ENCODE measurements at regions not wholly inside any gene's neighbourhood (a gene's known extent, or its start where the extent isn't known, plus 50 kb on each side); places are given as distances from the start of the nearest gene placed in this dataset.

- in situ Hi-C loops (cut with MboI): no loop called here
These were observed 490.8 kb upstream of the GRM3 start for GRCh38 chr7:86152926-86153325.

GRCh38 chr7:86149024-86149665 is 494.6 kb upstream of the GRM3 start:
- no peak overlapping the region for H3K27ac ChIP-seq (ENCODE audit: extremely low read depth, low read depth, low read length)
- CTCF ChIA-PET (ENCODE audit: low intra/inter-chr PET ratio): no interaction called here
- no peaks in the 10 kb centered on the region for H3K9me1 ChIP-seq (ENCODE audit: control insufficient read depth, insufficient read depth, low read length)
- ATAC-seq: no peak
- no peak overlapping the region for H2AFZ ChIP-seq (ENCODE audit: low read depth, low read length)
- H3K9me3 ChIP-seq (replicated peaks; ENCODE audit: control insufficient read depth, insufficient read depth, low read depth, low read length): no peaks in the 10 kb centered on the region
- no peaks in the 10 kb centered on the region for H4K20me1 ChIP-seq (replicated peaks; ENCODE audit: control insufficient read depth, insufficient read depth, low read length)
- H3K27me3 ChIP-seq (ENCODE audit: control insufficient read depth in 2 of 2, insufficient read depth in 2 of 2, low read length in 2 of 2): no peaks in the 10 kb centered on the region
- TF ChIP-seq ZNF639 (CRISPR knock-in tag; conservative IDR thresholded peaks at IDR 0.05 in 1 of 2, IDR thresholded peaks at IDR 0.05 in 1 of 2): no peak
- no peak for TF ChIP-seq ZBTB17 (CRISPR knock-in tag; IDR thresholded peaks at IDR 0.05)
- no peak for TF ChIP-seq RBM22 (IDR thresholded peaks at IDR 0.05; ENCODE audit: low read depth, low read length, poor library complexity, severe bottlenecking)
- TF ChIP-seq SETDB1 (IDR thresholded peaks at IDR 0.05; ENCODE audit: low read length): no peak
- TF ChIP-seq TCF3 (CRISPR knock-in tag; IDR thresholded peaks at IDR 0.05): no peak
- no peak for TF ChIP-seq HNRNPH1 (optimal IDR thresholded peaks at IDR 0.05; ENCODE audit: low read depth, low read length)
- TF ChIP-seq ZNF280B (CRISPR knock-in tag; IDR thresholded peaks at IDR 0.05): no peak
- H3K9ac ChIP-seq (ENCODE audit: insufficient read depth in 1 of 2, low read depth in 2 of 2, low read length in 2 of 2): no peak overlapping the region
- FAIRE-seq: no peak
- no peaks in the 10 kb centered on the region for H3K79me2 ChIP-seq (ENCODE audit: control insufficient read depth, insufficient read depth, low read length)
- in situ Hi-C loops (cut with MboI): no loop called here
- WGBS (ENCODE audit: insufficient coverage, low coverage, missing lambda C conversion rate): 0% methylated on average over 4 of the region's 4 CpGs
- H3K4me3 ChIP-seq: no peak overlapping the region
- intact Hi-C loops (cut with micrococcal nuclease): no loop called here
- POLR2A ChIA-PET: no interaction called here
- no peaks in the 10 kb centered on the region for H3K36me3 ChIP-seq (ENCODE audit: control insufficient read depth, insufficient read depth, low read length)
- DNase-seq (ENCODE audit: extremely low read depth in 1 of 4, low spot score in 3 of 4): no peak
- H3K4me2 ChIP-seq (ENCODE audit: insufficient read depth, low read length): no peak overlapping the region
- H3K4me1 ChIP-seq (replicated peaks in 1 of 2; ENCODE audit: control insufficient read depth in 2 of 2, insufficient read depth in 2 of 2, low read length in 2 of 2): no peaks in the 10 kb centered on the region
- BruUV-seq (replicated peaks): no TSS peak

More at GRCh38 chr7:86152926-86153325, 490.8 kb upstream of the GRM3 start:
- ChIA-PET POLR2A (interaction anchor here (0.5 kb wide), 1 partner anchor 105 kb away, joined by 3 read pairs; no protein-coding TSS in a partner anchor), CTCF (ENCODE audit: low intra/inter-chr PET ratio) (no interaction called here)
- H3K9me1 ChIP-seq (ENCODE audit: control insufficient read depth, insufficient read depth, low read length): no peaks in the 10 kb centered on the region
- intact Hi-C loops (cut with micrococcal nuclease): no loop called here
- no peak overlapping the region for H3K27ac ChIP-seq (ENCODE audit: extremely low read depth, low read depth, low read length)
- no peaks in the 10 kb centered on the region for H4K20me1 ChIP-seq (replicated peaks; ENCODE audit: control insufficient read depth, insufficient read depth, low read length)
- no peaks in the 10 kb centered on the region for H3K9me3 ChIP-seq (replicated peaks; ENCODE audit: control insufficient read depth, insufficient read depth, low read depth, low read length)
- ATAC-seq (no peak), FAIRE-seq (no peak), DNase-seq (ENCODE audit: extremely low read depth in 1 of 4, low spot score in 3 of 4) (no peak)
- H3K4me1 ChIP-seq (replicated peaks in 1 of 2; ENCODE audit: control insufficient read depth in 2 of 2, insufficient read depth in 2 of 2, low read length in 2 of 2): no peaks in the 10 kb centered on the region
- no peak overlapping the region for H3K9ac ChIP-seq (ENCODE audit: insufficient read depth in 1 of 2, low read depth in 2 of 2, low read length in 2 of 2)
- no peaks in the 10 kb centered on the region for H3K36me3 ChIP-seq (ENCODE audit: control insufficient read depth, insufficient read depth, low read length)
- no peaks in the 10 kb centered on the region for H3K79me2 ChIP-seq (ENCODE audit: control insufficient read depth, insufficient read depth, low read length)
- 0% methylated on average over 2 of the region's 2 CpGs for WGBS (ENCODE audit: insufficient coverage, low coverage, missing lambda C conversion rate)
- no peak overlapping the region for H2AFZ ChIP-seq (ENCODE audit: low read depth, low read length)
- no peaks in the 10 kb centered on the region for H3K27me3 ChIP-seq (ENCODE audit: control insufficient read depth in 2 of 2, insufficient read depth in 2 of 2, low read length in 2 of 2)
- H3K4me3 ChIP-seq: no peak overlapping the region
- no TSS peak for BruUV-seq (replicated peaks)
- TF ChIP-seq CBX3 (IDR thresholded peaks at IDR 0.05; ENCODE audit: borderline replicate concordance in 1 of 2, low read length in 2 of 2) (no peak), GABPB1 (CRISPR knock-in tag; IDR thresholded peaks at IDR 0.05) (no peak), ZNF121 (CRISPR knock-in tag; conservative IDR thresholded peaks at IDR 0.05) (no peak), NUFIP1 (IDR thresholded peaks at IDR 0.05; ENCODE audit: partially characterized antibody) (no peak)
- no peak overlapping the region for H3K4me2 ChIP-seq (ENCODE audit: insufficient read depth, low read length)

Data from K562 (cell line).